Fibroblast of gingiva (primary cell): ENCODE measurements at regions not wholly inside any gene's neighbourhood (a gene's known extent, or its start where the extent isn't known, plus 50 kb on each side); places are given as distances from the start of the nearest gene placed in this dataset.
"Not testable (repeated sequence)": the region's sequence is repeated elsewhere in the genome, so short reads cannot be mapped to it uniquely, and the experiment has no call there.

Source experiments
- DNase-seq: peaks from one replicate; pipeline ENCODE4 v3.0.0-alpha.2; 2011; ENCODE audit warnings: low read depth

DNA sequence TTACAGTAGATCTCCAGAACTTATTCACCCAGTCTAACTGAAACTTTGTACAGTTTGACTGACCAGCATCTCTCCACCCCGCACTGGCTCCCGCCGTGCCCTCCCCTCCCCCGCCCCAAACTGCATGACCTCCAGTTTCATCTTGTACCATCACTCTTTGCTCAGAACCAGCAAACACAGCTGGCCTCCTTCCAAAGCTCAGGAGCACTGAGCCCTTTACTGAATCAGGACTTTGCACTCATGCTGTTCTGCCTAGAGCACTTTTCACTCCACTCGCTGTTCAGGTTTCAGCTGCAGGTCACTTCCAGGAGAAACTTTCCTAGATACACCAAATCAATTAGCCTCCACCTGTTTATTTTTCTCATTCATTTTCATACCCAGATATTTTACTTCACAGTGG, 455.3 kb upstream of the PDE3A start:
- no peak for DNase-seq

DNA sequence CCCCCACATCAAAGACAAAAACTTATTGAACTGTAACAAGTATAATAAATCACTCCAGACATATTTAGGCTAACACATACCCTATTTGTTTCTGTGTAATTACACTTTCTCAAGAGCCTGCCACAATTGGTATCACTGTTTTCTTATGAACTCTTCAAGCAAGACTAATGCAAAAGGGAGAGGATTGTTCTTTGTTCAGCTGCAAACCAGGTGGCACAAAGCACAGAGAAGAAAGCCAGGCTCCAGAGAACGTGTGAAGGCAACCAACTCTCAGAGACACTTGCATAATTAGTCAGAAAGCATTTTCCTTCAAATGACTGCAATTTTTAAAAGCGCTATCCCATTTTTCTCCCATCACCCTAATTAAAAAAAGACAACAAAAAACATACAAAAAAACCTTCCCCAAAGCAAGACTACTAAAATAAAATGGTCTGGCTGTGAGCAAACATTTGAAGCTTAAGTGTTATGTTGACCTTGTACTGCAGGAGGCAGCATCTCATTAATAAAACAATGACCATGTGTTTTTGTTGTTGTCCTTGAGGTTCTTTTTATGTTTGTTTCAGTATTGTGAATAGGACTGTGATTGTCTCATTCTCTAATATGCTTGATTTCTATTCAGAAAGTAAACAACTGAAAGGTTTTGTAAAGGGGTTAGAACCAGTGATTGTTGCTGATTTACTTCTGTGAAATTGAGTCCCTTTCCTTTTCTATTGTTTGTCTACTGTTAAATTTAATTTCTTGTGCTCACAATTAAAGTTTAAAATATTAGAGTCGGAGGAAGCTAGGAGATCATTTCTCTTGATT, 452.7 kb upstream of the PDE3A start:
- peak; percentile 45 for DNase-seq

DNA sequence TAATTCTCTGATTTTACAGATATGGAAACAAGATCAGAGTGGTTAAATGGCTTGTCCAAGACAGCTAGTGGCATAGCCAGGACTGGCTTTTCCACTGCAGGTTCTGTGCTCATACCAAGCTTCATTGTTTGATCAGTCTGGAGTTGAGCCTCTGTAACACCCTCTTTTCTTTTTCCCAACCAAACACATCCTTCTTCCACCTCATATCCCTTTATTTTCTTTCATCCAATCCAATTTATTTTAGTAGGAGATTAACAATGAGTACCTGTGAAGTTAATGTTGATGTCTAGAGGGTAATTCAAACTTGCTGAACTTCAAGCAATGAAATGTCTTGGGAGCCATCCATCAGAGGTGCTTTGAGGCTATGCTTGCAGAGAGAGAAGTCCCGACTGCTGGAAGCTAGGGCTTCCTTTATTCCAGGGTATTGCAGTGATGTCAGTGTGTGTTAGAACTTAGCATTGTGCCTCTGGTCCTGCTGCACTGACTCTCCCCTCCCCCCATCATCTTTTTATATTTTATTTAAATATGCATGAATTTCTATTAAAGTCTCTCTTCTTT, 452.1 kb upstream of the PDE3A start:
- no peak for DNase-seq

DNA sequence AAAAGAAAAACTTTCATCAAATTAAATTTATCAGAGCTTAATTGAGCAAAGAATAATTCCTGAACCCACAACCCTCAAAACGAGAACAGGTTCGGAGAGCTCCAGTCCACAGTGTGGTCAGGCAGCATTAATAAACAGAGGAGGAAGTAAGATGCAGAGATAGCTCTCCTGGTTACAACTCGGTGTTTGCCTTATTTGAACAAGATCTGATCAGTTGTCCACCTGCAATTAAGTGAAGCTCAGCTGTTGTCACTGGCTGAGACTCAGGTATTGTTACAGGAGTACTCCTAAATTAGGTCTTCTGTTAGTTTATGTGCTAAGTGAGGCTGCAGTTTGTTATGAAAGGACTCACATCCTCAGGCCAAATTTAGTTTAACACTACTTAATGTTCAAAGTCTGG, 451.4 kb upstream of the PDE3A start:
- DNase-seq = no peak

DNA sequence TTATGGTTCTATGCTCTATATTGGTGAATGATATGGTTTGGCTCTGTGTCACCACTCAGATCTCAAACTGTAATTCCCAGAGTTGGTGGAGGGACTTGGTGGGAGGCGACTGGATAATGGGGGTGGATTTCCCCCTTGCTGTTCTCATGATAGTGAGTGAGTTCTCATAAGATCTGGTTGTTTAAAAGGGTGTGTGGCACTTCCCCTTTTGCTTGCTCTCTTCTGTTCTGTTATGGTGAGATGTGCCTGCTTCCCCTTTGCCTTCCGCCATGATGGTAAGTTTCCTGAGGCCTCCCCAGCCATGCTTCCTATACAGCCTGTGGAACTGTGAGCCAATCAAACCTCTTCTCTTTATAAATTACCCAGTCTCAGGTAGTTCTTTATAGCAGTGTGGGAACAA, 446.6 kb upstream of the PDE3A start:
- not testable (repeated sequence) for DNase-seq

DNA sequence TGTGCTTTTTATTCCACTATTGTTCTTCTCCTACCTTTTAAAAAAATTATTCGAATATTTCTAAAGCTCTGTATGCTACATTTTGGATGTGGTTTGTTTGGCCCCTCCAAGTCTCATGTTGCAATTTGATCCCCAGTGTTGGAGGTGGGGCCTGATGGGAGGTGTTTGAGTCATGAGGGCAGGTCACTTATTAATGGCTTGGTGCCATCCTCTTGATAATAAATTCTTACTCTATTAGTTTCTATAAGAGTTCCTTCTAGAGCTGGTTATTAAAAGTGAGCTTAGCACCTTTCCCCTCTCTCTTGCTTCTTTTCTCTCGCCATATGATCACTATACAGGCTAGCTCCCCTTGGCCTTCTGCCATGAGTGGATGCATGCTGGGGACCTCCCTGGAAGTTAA, 445.6 kb upstream of the PDE3A start:
- no peak for DNase-seq

DNA sequence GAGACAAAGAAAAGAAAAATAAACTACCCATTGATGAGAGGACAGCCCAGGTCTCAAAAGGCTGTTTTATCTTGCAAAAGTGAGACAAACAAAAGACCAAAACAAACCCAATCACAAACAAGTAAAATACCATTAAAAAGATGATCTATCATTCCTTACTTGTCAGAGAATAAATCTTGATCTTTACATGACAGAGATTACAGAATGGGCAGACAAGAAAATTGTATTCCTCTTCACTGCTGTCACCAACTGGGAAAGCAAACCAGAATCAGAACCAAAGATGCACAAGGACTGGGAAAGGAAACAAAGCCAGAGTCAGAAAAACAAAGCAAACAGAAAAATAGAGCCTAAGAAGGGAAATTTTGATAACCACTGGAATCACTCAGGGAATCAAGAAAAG, 444.0 kb upstream of the PDE3A start:
- no peak for DNase-seq

DNA sequence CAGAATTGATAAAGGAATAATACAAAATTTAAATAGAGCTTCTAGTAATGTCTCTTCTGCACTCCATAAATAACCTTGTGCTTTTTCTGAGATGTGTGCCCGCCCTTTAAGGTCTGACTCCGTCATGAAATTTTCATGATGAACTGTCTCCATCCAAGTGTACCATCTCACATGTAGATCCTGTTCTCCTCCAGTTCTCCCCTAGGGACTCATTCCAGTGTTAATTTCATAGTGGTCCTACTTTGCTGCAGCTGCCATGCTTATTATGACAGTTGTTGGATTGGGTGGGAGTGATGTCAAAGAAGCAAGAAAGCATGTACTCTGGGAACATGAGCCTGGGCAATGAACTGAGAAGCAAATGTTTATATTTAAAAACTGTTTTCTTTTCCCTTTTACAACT, 442.5 kb upstream of the PDE3A start:
- no peak for DNase-seq

DNA sequence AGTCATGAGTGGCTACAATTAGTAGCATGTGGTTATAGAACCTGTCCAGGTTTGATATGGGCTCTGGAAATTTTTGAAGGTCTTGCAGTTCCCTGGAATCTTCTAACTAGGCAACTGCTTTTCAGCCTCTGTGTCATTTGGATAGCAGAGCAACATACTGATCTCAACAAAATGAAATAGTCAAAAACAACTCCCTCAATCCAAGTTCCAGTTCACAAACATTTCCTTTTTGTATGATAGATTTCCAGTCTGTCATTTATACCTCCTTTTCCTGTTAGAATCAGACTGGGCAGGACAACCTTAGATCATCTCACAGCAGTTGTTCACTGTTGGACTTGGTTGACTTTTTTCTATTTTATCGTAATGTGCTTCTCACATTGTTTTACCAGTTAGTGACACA, 442.1 kb upstream of the PDE3A start:
- DNase-seq = no peak

DNA sequence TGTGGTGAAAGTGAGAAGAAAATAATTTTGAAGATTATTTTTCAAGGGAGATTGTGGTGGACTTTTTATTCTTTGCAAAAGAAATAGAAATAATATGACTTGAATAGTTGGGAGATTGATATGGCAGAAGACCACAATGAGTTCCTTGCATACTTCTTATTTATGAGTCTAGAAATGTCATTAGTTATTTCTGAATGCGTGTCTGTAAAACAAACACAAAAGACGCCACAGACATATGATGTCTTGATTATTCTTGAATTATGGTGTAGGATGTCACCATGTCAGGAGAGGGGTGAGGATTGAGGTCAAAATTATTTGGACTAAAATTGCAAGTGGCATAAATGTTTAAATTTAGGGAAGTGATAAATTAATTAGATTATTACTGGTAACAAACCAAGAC, 440.7 kb upstream of the PDE3A start:
- DNase-seq = no peak

DNA sequence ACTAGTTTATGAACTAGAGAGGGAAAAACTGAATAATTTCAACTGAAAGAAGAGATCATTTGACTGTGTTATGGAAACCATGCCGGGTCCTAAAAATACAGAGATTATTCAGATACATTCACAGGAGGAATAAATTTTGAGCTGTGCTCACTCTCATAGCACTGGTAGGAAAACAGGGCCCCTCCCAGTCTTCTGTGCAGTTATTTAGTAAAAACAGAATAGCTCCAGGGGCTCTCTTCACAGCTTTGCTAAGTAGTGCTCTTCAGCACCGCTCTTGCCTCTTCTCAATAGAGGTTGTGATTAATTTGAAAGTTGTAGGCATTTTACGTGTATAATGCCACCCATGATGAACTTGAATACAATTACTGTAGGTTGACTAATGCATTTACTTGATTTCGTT, 435.9 kb upstream of the PDE3A start:
- DNase-seq = no peak

DNA sequence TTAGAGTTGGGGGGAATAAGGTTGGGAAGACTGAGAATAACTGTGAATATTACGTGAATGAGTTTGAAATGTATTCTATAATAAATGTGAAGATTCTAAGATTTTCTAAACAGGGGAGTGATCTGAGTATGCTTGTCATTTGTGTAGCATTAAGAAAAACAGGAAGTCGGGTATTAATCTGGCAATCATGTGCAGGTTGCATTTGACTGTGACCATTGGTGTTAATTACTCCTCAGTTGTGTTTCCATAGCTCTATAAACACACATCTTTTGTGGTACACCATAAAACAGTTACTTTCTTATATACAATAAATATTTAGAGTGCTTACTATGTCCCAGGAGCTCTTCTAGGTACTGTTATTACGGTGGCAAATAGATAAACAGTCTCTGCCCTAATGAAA, 434.4 kb upstream of the PDE3A start:
- no peak for DNase-seq

DNA sequence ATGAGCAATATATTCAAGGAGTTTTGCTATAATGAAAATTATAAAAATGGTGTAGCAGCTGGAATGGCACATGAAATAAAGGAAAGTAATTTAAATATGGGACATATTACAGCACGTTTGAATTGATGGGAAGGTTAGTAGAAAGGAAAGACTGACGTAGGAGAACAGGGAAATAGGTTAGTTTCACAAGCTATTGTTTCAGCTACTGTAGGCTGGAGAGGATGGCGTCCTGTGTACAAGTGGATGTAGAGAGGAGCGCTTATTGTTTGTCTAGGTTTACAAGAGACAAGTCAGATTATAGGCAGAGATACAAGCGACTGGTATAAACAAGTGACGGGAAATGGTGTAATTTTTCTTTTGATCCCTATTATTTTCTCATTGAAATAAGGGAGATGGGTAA, 431.2 kb upstream of the PDE3A start:
- no peak for DNase-seq

DNA sequence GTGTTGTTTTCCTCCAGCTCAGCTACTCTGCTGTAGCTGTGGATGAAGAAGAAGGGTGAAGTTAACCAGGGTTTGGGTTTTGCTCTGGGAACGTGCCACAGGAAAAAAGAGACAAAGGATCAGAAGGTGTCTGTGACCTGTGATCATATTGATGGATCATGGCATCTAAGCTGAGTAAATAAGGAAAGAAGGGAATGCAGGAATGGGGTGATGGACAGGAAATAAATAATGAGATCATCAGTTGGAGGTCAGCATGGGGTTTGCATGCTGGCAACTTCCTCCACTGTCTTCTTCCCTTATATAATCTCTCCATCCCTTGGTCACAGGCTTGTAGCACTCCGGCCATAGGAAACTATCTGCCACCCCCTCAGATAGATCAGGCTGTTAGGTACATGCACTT, 430.3 kb upstream of the PDE3A start:
- no peak for DNase-seq

DNA sequence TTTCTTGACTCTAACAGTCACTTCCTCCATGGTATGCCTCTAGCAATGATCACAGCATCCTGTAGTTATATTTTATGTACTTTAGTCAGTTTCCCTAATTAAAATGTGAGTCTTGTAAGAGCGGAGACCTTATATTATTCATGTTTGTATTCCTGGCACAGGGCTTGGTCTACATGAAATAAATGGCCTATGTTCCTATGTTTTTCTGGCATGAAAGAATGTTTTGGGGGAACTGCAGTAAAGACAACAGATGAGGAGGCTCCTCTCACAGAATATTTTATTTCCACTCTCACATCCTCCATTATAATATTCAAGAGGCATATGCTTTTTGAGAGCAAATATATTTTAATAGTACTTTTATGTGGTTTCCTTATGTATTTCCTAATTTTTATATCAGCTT, 429.8 kb upstream of the PDE3A start:
- no peak for DNase-seq

DNA sequence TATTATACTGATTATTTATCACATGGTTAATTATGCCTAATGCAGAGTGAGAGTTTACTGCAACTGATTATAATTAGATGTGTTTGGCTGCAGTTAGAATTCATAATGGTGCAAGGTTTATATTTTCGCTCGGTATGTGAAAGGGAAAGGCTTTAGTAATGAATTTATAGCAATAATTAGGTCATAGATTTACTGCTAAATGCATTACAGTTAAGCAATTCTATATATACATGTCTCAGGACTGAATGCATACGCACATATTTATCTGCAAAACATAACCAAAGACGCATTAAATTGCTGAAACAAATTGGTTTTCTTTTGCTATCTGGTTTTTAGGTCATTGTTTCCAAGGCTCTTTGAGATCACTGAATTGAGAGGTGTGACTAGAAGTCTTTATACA, 428.1 kb upstream of the PDE3A start:
- no peak for DNase-seq

DNA sequence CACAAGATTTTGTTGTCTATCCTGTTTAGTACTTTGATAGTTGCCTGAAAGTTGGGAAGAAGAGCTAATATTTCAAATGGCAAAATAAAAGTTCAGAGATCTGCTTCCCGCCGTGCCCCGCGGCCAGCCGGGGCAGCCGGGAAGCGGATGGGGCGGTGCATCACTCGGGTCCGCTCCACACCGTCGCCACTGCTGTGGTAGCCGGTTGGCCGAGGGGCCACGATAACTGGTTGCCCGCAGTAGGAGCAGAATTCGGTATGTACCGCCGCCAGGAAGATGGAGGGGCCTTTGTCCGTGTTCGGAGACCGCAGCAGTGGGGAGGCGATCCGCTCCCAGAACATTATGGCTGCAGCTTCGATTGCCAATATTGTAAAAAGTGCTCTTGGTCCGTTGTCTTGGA, 427.2 kb upstream of the PDE3A start:
- no peak for DNase-seq

DNA sequence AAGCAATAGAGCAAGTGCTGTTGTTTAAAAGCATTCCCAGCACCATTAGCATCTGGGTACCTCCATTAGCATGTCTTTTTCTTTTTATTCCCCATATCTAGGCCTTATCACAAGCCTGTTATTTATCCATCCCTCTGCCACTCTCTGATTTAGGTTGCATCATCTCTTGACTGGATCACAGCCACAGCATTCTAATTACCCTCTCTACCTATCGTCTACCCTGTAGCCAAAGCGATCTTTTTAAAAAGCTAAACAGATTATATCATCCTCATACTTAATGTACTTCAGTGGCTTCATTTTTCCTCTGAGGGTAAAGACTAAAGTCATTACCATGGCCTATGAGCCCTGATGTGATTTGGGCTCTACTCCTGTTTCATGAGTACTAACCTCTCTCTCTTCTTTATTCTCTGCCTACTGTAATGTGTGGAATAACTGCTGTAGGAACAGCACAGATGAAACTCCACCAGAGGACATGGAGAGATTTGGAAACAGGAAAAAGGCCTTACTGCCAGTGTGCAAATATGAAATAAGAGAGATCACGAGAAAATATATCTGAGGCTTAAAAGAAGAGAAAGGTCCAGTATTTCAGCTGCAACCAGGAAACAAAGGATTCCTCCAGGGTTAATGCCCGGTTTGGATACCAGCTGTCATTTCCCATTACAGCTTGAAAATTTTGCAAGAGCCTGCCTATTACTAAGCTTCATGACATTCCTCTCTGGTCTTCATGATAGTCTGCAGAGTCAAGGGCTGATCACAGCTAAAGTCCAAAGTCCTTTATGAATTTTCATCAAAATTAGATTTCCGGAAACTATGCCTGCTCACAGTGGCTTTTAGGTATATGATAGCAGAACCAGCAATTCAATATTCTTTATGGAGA, 422.5 kb upstream of the PDE3A start:
- DNase-seq = peak; percentile 81

DNA sequence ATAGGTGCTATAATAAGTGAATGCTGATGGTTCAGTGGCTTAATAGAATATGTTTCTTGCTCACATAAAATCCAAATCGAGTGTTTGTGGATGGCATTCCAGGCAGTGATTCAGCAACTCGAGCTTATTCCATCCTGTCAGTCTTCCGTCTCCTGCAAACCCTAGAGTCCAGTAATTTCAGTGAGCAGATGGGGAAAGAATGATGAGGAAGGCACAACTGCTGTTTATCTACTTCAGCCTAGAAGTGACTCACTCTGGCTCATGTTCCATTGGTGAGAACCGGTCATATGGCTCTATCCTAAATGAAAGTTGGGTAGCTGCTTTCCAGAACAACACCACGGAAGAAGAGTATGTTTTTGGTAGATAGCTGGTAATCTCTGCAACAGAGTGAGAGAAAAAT, 421.8 kb upstream of the PDE3A start:
- DNase-seq = peak; percentile 94

DNA sequence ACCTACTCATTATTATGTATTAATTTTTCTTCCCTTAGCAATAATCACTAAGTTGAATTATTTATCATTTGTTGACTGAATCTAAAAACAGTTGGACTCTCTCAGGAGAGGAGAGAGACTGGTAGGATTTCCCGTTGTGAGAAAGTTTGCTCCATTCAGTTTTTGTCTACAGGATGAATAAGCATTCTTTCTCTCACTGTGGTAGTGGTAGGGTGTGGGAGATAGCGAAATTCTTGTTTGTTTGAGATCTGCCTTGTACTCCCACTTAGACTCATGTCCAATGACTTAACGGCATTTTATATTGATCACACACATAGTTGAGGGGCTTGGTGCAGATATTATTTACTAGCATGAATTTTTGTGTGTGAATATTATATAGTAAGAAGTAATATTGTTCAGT, 421.0 kb upstream of the PDE3A start:
- no peak for DNase-seq

DNA sequence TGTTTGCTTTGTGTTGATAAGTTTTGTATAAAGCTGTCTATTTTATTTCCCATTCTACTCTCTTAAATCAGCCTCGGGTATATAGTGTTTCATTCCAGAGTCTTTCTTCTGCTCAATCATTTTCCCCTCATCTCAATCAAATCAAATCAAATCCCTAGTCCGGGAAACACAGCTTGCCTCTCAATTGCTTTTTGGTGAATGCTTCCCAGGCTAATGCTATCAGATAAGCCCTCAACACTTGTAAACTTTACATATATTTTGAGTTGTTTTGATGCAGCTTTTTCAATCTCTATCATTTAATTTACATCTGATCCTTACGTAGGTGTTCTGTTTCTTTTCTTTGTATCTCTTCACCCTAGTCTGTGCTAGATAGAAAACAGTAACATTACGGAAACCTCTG, 416.7 kb upstream of the PDE3A start:
- no peak for DNase-seq

DNA sequence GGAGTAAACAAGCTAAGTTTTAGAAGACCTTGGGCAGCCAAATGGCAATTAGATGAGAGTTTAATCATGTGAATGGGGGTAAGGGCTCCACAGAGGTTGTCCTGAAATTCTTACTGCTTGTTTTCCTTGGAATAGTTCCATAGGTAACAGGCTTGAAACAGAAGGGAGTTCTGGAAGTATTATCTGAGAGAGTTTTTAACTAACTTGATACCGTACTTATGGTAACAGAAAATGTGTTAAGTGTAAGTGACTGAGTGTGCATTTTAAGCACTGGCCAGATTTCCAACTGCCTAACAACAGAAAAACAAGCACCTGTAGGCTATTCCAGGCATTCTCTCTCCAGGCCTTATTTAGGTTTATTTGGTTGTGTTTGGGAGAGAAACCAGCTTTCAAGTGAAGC, 414.6 kb upstream of the PDE3A start:
- no peak for DNase-seq

DNA sequence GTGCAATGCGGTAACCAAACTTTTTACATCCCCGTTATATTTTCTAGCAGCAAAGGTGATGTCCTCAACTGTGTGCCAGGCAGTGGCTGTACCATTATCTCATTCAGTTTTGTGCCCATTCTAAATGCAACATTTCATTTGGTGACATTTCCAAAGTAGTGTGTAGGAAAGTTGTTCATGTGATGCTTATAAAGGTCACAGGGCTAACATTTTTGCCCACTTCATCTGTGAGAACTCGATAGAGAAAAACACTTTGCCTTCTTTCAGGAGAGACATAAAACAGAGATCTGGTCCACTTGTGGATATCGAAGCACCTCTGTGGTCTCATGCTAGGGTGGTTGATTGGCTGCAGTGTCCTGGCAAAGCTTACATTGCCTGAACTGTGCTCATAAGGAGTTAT, 414.2 kb upstream of the PDE3A start:
- DNase-seq = no peak
